HG03342 (cell line): ENCODE measurements at regions not wholly inside any gene's neighbourhood (a gene's known extent, or its start where the extent isn't known, plus 50 kb on each side); places are given as distances from the start of the nearest gene placed in this dataset.
"Not testable (repeated sequence)": the region's sequence is repeated elsewhere in the genome, so short reads cannot be mapped to it uniquely, and the experiment has no call there.

Experiments used
- ATAC-seq: cut with Tn5 transposase; IDR thresholded peaks from one replicate; pipeline ENCODE4 v1.9.1; 2021; ENCODE audit warnings: mild to moderate bottlenecking, moderate library complexity; ENCODE audit not compliant: unreplicated experiment

GRCh38 chr4:38503689-38504395 is 160.2 kb upstream of the KLF3 start:
- ATAC-seq, result peak; percentile 94

DNA sequence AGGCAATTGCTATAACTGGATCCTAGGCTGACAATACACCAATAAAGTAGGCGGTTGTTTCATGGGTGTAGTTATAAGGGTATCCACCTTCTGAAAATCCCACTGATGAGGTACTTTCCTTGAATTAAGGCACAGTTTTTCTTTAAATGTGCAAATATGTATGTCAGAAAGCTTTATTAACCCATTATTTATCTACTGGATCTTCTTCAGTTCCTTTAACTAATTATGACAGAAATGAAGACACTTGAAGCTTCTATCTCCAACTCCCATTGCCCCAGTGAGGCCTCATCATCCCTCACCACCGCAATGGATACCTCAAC is 159.6 kb upstream of the KLF3 start:
- ATAC-seq, result no peak

GRCh38 chr4:38509551-38509950 is 154.4 kb upstream of the KLF3 start:
- no peak for ATAC-seq

- ATAC-seq, result no peak
Observed at GRCh38 chr4:38510201-38510600, 153.8 kb upstream of the KLF3 start.

- no peak for ATAC-seq
Observed at GRCh38 chr4:38511702-38512101, 152.3 kb upstream of the KLF3 start.

GRCh38 chr4:38512840-38513239 is 151.2 kb upstream of the KLF3 start:
- no peak for ATAC-seq

- no peak for ATAC-seq
Observed at GRCh38 chr4:38514465-38515146, 149.4 kb upstream of the KLF3 start.

GRCh38 chr4:38516190-38516589 is 147.8 kb upstream of the KLF3 start:
- no peak for ATAC-seq

GRCh38 chr4:38519666-38520065 is 144.3 kb upstream of the KLF3 start:
- no peak for ATAC-seq

- ATAC-seq, result no peak
Observed at GRCh38 chr4:38523054-38523453, 140.9 kb upstream of the KLF3 start.

GRCh38 chr4:38523524-38524448 is 140.2 kb upstream of the KLF3 start:
- ATAC-seq, result peak; percentile 98

DNA sequence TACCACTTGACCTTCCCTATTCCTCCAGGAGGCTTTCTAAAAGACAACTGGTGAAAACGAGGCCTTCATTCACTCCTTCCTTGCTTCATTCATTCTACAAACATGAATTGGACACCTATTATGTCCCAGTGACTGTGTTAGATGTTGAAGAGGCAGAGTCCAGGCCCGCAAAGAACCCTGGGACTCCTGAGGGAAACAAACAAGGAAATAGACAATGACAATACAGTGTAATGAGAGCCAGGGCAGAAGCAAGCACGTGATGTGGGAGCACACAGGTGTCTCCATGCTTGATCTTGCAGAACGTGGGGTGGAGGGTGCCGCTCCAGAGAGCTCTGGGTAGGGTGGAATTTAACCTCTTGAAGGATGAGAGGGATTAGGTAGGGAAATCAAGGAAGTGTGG is 137.6 kb upstream of the KLF3 start:
- no peak for ATAC-seq

DNA sequence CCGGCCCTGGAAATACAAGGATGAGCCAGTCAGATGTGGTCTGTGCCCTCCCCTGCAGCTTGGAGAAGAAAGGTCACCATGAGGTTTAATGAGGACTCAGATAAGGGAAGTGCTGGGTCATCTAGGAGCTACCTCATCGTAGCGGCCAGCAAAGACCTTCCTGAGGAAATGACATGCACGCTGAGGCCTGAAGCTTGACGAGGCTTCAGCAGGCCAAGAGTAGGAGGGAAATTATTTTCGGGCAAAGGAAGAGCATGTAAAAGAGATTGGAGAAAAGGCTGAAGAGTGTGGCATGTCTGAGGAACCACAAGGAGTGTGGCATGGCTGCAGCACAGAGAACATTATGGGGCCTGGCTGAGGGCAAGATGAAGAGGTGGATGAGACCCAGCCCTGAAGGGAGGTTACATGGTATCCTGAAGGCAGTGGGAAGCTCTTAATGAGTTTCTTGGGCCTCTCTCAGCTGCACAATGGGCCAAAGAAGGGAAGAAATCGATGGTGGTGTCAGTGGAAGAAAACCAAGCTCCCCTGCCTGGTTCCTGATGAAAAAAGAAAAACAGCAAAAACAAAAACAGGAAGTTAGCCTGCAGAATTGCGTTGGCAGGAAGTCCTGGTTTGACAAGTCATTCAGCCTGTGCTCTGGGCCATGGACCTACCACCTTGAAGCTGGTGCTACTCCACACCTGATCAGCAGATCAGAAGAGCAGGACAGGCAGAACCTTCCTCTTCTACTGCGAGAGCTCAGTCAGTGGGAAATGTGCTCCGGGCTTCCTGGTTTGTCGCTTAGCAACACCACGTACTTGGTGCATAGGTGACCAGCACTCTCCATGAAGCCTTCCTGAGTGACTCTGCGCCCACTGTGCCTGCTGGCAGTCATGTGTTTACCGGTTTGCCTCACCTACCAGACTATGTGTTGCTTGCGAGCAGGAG is 134.5 kb upstream of the KLF3 start:
- ATAC-seq, result peak; percentile 66

- ATAC-seq, result no peak
Observed at GRCh38 chr4:38530486-38530885, 133.5 kb upstream of the KLF3 start.

GRCh38 chr4:38531141-38531727 is 132.8 kb upstream of the KLF3 start:
- peak; percentile 45 for ATAC-seq

GRCh38 chr4:38532908-38533499 is 131.0 kb upstream of the KLF3 start:
- ATAC-seq, result no peak

- no peak for ATAC-seq
Observed at GRCh38 chr4:38534344-38535045, 129.5 kb upstream of the KLF3 start.

DNA sequence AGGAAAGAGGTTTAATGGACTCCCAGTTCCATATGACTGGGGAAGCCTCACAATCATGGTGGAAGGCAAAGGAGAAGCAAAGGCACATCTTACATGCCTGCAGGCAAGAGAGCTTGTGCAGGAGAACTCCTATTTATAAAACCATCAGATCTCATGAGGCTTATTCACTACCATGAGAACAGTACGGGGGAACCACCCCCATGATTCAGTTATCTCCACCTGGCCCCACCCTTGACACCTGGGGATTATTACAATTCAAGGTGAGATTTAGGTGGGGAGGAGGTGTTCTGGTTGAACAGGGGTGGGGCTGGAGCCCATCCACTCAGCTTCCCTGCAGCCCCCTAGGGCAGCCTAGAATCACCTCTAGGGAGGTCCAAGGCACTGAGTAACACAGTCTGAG is 128.9 kb upstream of the KLF3 start:
- not testable (repeated sequence) for ATAC-seq

GRCh38 chr4:38535717-38536116 is 128.3 kb upstream of the KLF3 start:
- ATAC-seq, result no peak
